ENCODE measurements at regions not wholly inside any gene's neighbourhood (a gene's known extent, or its start where the extent isn't known, plus 50 kb on each side); places are given as distances from the start of the nearest gene placed in this dataset.
"Not testable (repeated sequence)": the region's sequence is repeated elsewhere in the genome, so short reads cannot be mapped to it uniquely, and the experiment has no call there.

GRCh38 chr3:8325306-8325705 is 176.3 kb upstream of the LMCD1 start:
- TF ChIP-seq, protein P1, sequence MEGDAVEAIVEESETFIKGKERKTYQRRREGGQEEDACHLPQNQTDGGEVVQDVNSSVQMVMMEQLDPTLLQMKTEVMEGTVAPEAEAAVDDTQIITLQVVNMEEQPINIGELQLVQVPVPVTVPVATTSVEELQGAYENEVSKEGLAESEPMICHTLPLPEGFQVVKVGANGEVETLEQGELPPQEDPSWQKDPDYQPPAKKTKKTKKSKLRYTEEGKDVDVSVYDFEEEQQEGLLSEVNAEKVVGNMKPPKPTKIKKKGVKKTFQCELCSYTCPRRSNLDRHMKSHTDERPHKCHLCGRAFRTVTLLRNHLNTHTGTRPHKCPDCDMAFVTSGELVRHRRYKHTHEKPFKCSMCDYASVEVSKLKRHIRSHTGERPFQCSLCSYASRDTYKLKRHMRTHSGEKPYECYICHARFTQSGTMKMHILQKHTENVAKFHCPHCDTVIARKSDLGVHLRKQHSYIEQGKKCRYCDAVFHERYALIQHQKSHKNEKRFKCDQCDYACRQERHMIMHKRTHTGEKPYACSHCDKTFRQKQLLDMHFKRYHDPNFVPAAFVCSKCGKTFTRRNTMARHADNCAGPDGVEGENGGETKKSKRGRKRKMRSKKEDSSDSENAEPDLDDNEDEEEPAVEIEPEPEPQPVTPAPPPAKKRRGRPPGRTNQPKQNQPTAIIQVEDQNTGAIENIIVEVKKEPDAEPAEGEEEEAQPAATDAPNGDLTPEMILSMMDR (IDR thresholded peaks at IDR 0.05; ENCODE audit: insufficient read depth, low read length), result no peak
- TF ChIP-seq SPI1 (IDR thresholded peaks at IDR 0.05; ENCODE audit: borderline replicate concordance, low read depth) (no peak), GABPA (IDR thresholded peaks at IDR 0.05; ENCODE audit: low read depth) (no peak), REST (IDR thresholded peaks at IDR 0.05; ENCODE audit: insufficient replicate concordance, low read depth) (no peak), POLR2AphosphoS5 (IDR thresholded peaks at IDR 0.05; ENCODE audit: low read depth) (no peak)
- Histone ChIP-seq H3K27ac (replicated peaks) (no peak overlapping the region), H3K27me3 (ENCODE audit: insufficient read depth, poor library complexity, severe bottlenecking) (peaks cover 5% of the 10 kb centered on the region), H3K4me3 (replicated peaks; ENCODE audit: insufficient read depth, low read length) (no peak overlapping the region)
- DNase-seq (ENCODE audit: low read depth in 1 of 2, low spot score in 1 of 2), result no peak

- DNase-seq (ENCODE audit: low read depth in 1 of 2, low spot score in 1 of 2); H3K27me3 ChIP-seq (ENCODE audit: insufficient read depth, poor library complexity, severe bottlenecking); H3K27ac ChIP-seq (replicated peaks); H3K4me3 ChIP-seq (replicated peaks; ENCODE audit: insufficient read depth, low read length): not testable (repeated sequence)
Observed at GRCh38 chr3:8325833-8326232, 175.8 kb upstream of the LMCD1 start.

DNA sequence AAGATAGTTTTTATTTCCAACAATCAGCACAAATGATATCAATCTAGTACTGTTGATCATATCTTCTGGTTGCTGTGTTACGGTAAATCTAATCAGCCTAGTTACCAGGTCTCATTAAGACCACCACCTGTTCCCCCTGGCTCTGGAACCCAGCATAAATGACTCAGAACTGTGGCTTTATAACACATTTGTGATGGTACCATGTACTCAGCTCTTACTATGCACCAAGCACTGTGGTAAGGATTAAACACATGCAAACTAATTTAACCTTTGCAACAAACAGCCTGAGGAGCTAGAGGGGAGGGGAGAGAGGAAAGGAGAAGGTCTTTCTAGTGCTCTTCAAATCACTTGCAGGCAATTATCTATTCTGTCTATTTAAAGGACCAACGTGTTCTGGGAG is 173.9 kb upstream of the LMCD1 start:
- TF ChIP-seq REST (IDR thresholded peaks at IDR 0.05; ENCODE audit: insufficient replicate concordance, low read depth), result no peak
- no peak for TF ChIP-seq GABPA (IDR thresholded peaks at IDR 0.05; ENCODE audit: low read depth)
- TF ChIP-seq, protein P1 (IDR thresholded peaks at IDR 0.05; ENCODE audit: insufficient read depth, low read length), result no peak
- TF ChIP-seq SPI1 (IDR thresholded peaks at IDR 0.05; ENCODE audit: borderline replicate concordance, low read depth), result no peak
- TF ChIP-seq POLR2AphosphoS5 (IDR thresholded peaks at IDR 0.05; ENCODE audit: low read depth), result no peak
- no peak overlapping the region for H3K4me3 ChIP-seq (replicated peaks; ENCODE audit: insufficient read depth, low read length)
- no peak overlapping the region for H3K27ac ChIP-seq (replicated peaks)
- no peak for DNase-seq (ENCODE audit: low read depth in 1 of 2, low spot score in 1 of 2)
- peaks cover 5% of the 10 kb centered on the region for H3K27me3 ChIP-seq (ENCODE audit: insufficient read depth, poor library complexity, severe bottlenecking)

DNA sequence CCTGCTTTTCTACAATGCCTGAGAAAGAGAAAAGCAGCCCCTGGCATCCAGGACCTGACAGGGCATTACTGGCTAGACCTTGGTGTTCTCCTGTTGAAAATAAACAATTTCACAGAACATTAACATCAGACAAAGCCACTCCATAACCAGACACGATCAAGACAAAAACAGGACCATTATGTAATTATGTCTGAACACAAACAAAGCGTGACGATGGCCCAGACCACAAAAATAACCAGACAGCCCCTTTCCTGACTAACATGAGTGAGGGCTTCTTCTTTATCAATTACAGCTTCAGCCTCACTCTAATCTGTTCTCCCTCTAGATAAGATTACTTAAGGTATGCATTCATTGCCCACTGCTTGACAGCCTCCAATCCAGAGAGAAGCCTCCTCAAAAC is 172.7 kb upstream of the LMCD1 start:
- H3K27ac ChIP-seq (replicated peaks), result no peak overlapping the region
- no peak for DNase-seq (ENCODE audit: low read depth in 1 of 2, low spot score in 1 of 2)
- no peak overlapping the region for H3K4me3 ChIP-seq (replicated peaks; ENCODE audit: insufficient read depth, low read length)
- TF ChIP-seq, protein P1 (IDR thresholded peaks at IDR 0.05; ENCODE audit: insufficient read depth, low read length), result no peak
- no peak for TF ChIP-seq POLR2AphosphoS5 (IDR thresholded peaks at IDR 0.05; ENCODE audit: low read depth)
- TF ChIP-seq GABPA (IDR thresholded peaks at IDR 0.05; ENCODE audit: low read depth), result no peak
- TF ChIP-seq SPI1 (IDR thresholded peaks at IDR 0.05; ENCODE audit: borderline replicate concordance, low read depth), result no peak
- peaks cover 5% of the 10 kb centered on the region for H3K27me3 ChIP-seq (ENCODE audit: insufficient read depth, poor library complexity, severe bottlenecking)

Data from HL-60 (cell line).